ENCODE measurements at regions not wholly inside any gene's neighbourhood (a gene's known extent, or its start where the extent isn't known, plus 50 kb on each side); places are given as distances from the start of the nearest gene placed in this dataset.

DNA sequence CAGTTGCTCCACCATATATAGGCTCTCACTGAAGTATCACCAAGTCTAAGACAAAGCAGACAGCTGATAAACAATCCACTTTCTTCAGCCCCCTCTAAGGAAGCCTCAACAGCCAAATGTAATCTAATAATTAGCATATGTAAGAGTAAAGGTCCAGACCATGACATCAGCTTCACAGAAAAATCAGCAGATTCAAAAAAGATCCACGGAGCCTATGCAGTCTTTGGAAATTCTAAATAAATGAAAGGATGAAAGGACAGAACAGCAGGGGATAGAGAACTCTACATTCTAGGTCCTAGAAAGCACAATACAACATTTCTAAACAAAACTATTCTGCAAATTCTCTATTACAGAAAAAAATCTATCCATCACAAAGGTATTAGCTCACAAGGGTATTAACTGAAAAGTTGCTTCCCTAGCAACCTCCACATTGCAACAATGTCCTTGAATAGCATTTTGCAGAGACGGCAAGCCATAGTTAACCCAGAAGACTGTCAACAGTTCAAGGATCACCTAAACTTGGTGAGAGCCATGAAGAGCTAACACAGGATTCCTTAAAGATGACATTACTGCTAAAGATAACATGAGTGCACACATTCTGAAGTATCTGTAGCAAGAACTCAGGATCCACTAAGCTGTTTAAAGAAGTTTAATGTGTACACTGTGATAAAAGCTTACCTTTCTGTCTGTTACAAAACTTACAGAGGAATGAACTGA, 74.3 kb downstream of the SIPA1L2 start:
- no peak for DNase-seq (ENCODE audit: low spot score)

GRCh38 chr1:232554409-232554808, 75.5 kb downstream of the SIPA1L2 start:
- DNase-seq (ENCODE audit: low spot score), result no peak

GRCh38 chr1:232553809-232554208, 76.1 kb downstream of the SIPA1L2 start:
- DNase-seq (ENCODE audit: low spot score), result no peak

- no peak for DNase-seq (ENCODE audit: low spot score)
These were observed 76.7 kb downstream of the SIPA1L2 start for GRCh38 chr1:232553050-232553754.

- DNase-seq (ENCODE audit: low spot score), result no peak
These were observed 78.5 kb downstream of the SIPA1L2 start for GRCh38 chr1:232551386-232551785.

- DNase-seq (ENCODE audit: low spot score), result no peak
These were observed 79.9 kb downstream of the SIPA1L2 start for GRCh38 chr1:232550007-232550406.

GRCh38 chr1:232548691-232549090, 81.2 kb downstream of the SIPA1L2 start:
- no peak for DNase-seq (ENCODE audit: low spot score)

DNA sequence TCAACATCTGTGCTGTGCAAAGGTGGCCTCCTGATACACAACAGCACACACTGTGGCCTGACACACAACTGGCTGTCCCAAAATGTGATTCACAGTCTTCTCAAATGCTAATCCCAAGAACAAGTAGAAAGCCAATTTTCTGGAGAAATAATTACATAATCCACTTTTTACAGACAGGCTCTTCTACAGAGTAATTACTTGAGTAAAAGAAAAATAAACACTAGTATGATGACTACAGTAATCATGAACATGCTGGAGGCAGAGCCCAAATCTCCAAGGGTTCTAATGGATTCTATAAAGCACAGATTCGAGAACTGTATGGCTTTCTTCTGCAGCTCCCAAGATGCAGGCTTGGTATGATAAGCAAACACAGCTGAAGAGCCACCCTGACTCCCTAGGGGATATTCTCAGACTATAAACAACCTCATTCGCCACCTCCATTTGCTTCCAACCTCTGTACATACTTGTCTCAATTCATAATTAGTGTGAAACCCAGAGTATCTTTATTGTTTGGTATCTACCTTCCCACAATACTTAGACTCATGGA, 81.9 kb downstream of the SIPA1L2 start:
- DNase-seq (ENCODE audit: low spot score), result no peak

GRCh38 chr1:232542633-232543593, 87.0 kb downstream of the SIPA1L2 start:
- no peak for DNase-seq (ENCODE audit: low spot score)

DNA sequence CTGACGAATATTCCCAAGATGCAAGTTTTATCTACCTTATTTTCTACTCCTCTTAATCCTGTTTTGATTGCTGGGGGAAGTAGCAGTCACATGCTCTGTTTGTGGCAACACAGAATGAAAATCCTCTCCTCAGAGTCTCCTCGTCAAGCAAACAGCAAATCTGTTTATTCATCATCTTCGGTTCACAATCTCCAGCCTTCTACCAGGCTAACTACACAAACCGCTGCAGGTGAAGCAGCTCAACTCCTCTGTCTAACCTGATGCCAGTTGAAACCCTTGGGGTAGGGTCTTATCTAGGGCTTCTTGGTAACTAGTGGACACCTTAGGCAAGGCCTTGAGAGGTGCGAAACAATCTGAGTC, 91.0 kb downstream of the SIPA1L2 start:
- DNase-seq (ENCODE audit: low spot score), result no peak

GRCh38 chr1:232538224-232538942, 91.5 kb downstream of the SIPA1L2 start:
- DNase-seq (ENCODE audit: low spot score), result no peak

DNA sequence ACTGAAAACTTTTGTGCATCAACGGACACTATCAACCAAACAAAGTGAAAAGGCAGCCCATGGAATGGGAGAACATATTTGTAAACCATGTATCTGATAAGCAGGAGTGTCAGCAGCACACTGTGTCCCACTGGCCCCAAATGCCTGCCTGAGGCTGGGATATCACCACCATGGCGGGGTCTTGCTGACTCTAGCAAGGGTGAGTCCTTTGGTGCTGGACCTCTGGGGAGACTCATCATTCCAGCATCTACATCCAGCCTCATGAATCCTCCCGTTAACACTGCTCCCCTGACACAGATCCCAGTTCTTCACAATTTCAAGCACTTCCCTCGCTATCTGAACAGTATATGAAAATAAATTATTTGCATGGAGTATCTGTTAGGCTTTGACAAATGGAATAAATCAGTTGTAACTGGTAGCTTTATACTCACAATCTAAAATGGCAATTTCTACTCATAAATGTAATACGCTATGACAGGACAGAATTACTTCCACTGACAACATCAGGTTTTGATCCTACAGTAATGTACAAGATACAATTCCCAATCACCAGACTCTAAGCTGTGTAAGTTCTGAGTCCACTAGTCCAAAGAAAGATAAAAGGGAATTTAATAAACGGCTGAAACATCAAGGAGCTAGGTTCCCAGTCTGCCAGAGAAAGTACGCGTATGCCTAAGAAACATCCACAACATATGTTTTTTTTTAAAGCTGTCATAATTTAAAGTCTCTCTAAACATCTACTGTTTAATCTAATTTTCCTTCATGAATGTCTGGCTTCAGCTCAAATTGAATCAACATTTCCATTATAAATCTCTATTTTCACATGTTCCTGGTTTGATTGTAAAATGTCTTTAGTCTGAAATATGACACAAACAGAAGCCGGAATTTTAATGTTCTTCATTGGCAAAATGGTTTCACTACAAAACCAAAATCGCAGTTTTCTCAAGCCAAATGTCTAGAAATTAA, 95.1 kb downstream of the SIPA1L2 start:
- DNase-seq (ENCODE audit: low spot score), result no peak

- no peak for DNase-seq (ENCODE audit: low spot score)
These were observed 96.6 kb downstream of the SIPA1L2 start for GRCh38 chr1:232533328-232533727.

DNA sequence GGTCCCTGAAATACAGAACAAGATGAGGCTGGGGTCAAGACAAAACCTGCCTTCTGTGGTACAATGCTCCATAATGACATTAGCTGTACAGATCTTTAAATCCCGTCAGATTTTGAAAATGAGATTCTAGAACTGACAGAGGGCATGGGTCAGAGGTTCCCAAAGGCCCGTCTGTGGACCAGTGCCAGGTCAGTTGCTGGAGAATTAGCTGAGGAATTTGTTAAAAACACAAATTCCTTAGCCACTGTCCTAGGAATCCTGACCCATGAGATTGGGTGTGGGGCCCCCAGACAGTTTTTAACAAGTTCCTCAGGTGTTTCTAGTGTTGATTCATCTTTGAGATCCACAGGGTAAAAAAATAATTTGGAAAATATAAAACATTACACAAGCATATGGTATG, 97.0 kb downstream of the SIPA1L2 start:
- DNase-seq (ENCODE audit: low spot score), result no peak

GRCh38 chr1:232531291-232531690, 98.6 kb downstream of the SIPA1L2 start:
- DNase-seq (ENCODE audit: low spot score), result no peak

- no peak for DNase-seq (ENCODE audit: low spot score)
These were observed 100.2 kb downstream of the SIPA1L2 start for GRCh38 chr1:232529747-232530146.

DNA sequence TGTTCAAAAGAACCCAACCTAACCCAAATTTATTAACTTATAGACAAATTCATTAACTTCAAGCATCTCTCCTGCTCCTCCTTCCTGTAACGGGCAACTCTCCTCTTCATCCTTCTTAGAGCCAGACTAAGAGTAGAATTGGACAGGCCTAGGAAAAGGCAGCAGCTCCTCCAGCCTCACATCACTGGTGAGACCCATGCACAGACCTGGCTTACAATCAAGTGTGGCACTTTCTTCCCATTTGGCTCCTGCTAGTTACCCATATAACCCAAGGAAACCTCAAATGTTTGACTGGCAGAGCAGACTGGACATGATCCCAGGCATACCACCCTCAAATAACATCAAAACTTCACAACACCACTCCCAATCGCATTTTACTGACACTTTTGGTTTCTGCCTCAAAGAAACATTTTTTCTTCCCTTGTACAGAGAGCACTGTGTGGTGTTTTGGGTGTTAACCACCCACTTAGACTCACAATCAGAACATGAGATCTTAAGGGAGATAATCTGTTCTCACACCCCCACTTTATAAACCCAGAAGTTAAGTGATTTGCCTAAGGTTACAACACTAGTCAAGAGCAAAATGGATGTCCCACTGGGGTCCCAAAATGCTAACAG, 101.4 kb downstream of the SIPA1L2 start:
- DNase-seq (ENCODE audit: low spot score), result no peak

DNA sequence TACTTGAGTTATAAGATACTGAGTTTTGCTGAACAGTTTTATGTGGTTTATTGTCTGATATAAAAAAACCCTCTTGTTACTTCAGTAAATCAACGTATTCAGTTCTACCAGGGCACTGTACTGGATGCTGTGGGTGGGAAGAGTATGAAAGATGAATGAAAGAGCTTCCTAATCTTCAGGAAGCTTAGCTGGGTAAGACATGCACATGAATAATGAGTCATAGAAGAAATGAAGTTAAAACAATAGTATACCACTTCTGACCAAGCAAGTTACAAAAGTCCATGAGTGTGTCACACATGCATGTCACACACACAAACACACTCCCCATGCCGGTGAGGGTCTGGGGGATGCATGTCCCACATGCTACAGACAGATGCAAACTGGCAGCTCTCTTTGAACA, 105.9 kb downstream of the SIPA1L2 start:
- no peak for DNase-seq (ENCODE audit: low spot score)

GRCh38 chr1:232522189-232522588, 107.7 kb downstream of the SIPA1L2 start:
- no peak for DNase-seq (ENCODE audit: low spot score)

GRCh38 chr1:232521660-232522059, 108.3 kb downstream of the SIPA1L2 start:
- DNase-seq (ENCODE audit: low spot score), result no peak

Measured in globus pallidus (tissue), 1 donor.